Endodermal cell (in vitro differentiated cells): ENCODE measurements at regions not wholly inside any gene's neighbourhood (a gene's known extent, or its start where the extent isn't known, plus 50 kb on each side); places are given as distances from the start of the nearest gene placed in this dataset.

Experiments
- DNase-seq: peaks from one replicate; pipeline ENCODE4 v3.0.0-alpha.2; 2017
- H3K27ac ChIP-seq: 2 replicates; pipeline ENCODE4 v1.5.1; 2013; ENCODE audit warnings: mild to moderate bottlenecking, low read depth, low read length, moderate library complexity
- H3K27me3 ChIP-seq: 2 replicates; pipeline ENCODE4 v1.6.1; 2013; ENCODE audit warnings: mild to moderate bottlenecking, low read length, moderate library complexity; ENCODE audit not compliant: insufficient read depth, control insufficient read depth, poor library complexity, severe bottlenecking
- H3K36me3 ChIP-seq: 2 replicates; pipeline ENCODE4 v1.7.0; 2013; ENCODE audit warnings: mild to moderate bottlenecking, low read length, moderate library complexity; ENCODE audit not compliant: control insufficient read depth, insufficient read depth
- H3K4me1 ChIP-seq: one replicate; pipeline ENCODE4 v1.7.0; 2013; ENCODE audit warnings: low read length; ENCODE audit not compliant: control insufficient read depth, insufficient read depth
- H3K4me3 ChIP-seq: 2 replicates; pipeline ENCODE4 v1.5.1; 2013; ENCODE audit warnings: mild to moderate bottlenecking, low read length, moderate library complexity
- H3K9ac ChIP-seq: 2 replicates; pipeline ENCODE4 v1.6.1; 2013; ENCODE audit warnings: mild to moderate bottlenecking, low read length, moderate library complexity; ENCODE audit not compliant: poor library complexity, severe bottlenecking; ENCODE audit errors: extremely low read depth
- H3K9me3 ChIP-seq: 2 replicates; pipeline ENCODE4 v1.6.1; 2013; ENCODE audit warnings: mild to moderate bottlenecking, low read length, moderate library complexity; ENCODE audit not compliant: control insufficient read depth
- H3K27ac Mint-ChIP-seq: 2 replicates; pipeline ENCODE4 v1.8.0; 2020; ENCODE audit warnings: mixed read lengths
- H3K27me3 Mint-ChIP-seq: 2 replicates; pipeline ENCODE4 v1.8.0; 2021; ENCODE audit warnings: mild to moderate bottlenecking, mixed read lengths; ENCODE audit not compliant: insufficient read depth
- H3K36me3 Mint-ChIP-seq: 2 replicates; pipeline ENCODE4 v1.8.0; 2020; ENCODE audit warnings: low read depth, mixed read lengths
- H3K4me1 Mint-ChIP-seq: 2 replicates; pipeline ENCODE4 v1.8.0; 2020; ENCODE audit warnings: mixed read lengths
- H3K4me3 Mint-ChIP-seq: 2 replicates; pipeline ENCODE4 v1.8.0; 2020; ENCODE audit warnings: mild to moderate bottlenecking, moderate library complexity, mixed read lengths
- H3K9me3 Mint-ChIP-seq: 2 replicates; pipeline ENCODE4 v1.8.0; 2020; ENCODE audit warnings: mild to moderate bottlenecking, mixed read lengths
- CTCF ChIP-seq: fragments of 200-600 bp; sonication (generic); conservative IDR thresholded peaks from 2 replicates; pipeline ENCODE4 v1.5.0; 2021; ENCODE audit warnings: antibody characterized with exemption, mild to moderate bottlenecking
- WGBS, 2 experiments: methylation state at CpG; one replicate each; pipeline versions ENCODE4 v1.1.5 to v1.1.7; 2013; ENCODE audit warnings: missing lambda C conversion rate in 2 of 2, mixed read lengths in 1 of 2; ENCODE audit not compliant: insufficient coverage in 1 of 2, insufficient read length in 1 of 2; 5-methylcytosine and 5-hydroxymethylcytosine counted together

DNA sequence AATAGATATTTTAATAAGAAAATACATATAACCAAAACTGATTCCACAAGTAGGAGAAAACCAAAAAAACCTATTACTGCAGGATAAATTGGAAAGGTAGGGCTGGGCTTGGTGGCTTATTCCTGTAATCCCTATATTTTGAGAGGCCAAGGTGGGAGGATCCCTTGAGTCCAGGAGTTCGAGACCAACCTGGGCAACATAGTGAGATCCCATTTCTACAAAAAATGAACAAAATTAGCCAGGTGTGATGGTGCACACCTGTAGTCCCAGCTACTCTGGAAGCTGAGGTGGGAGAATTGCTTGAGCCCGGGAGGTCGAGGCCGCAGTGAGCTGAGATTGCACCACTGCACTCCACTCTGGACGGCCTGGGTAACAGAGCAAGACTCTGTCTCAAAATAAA lies 189.2 kb upstream of the IER5L start:
- Histone ChIP-seq H3K4me1 (no peaks in the 10 kb centered on the region), H3K36me3 (no peaks in the 10 kb centered on the region), H3K9ac (no peak overlapping the region), H3K27ac (no peak overlapping the region), H3K27me3 (no peaks in the 10 kb centered on the region), H3K4me3 (no peak overlapping the region), H3K9me3 (no peaks in the 10 kb centered on the region)
- 92 to 94% methylated on average over 4 to 5 of the region's 5 CpGs for WGBS, 2 experiments
- Mint-ChIP-seq H3K4me1 (peaks cover 1% of the 10 kb centered on the region), H3K36me3 (no peaks in the 10 kb centered on the region), H3K27ac (no peak overlapping the region), H3K9me3 (peaks cover 19% of the 10 kb centered on the region), H3K27me3 (no peaks in the 10 kb centered on the region), H3K4me3 (no peak overlapping the region)
- no peak for TF ChIP-seq CTCF
- no peak for DNase-seq

DNA sequence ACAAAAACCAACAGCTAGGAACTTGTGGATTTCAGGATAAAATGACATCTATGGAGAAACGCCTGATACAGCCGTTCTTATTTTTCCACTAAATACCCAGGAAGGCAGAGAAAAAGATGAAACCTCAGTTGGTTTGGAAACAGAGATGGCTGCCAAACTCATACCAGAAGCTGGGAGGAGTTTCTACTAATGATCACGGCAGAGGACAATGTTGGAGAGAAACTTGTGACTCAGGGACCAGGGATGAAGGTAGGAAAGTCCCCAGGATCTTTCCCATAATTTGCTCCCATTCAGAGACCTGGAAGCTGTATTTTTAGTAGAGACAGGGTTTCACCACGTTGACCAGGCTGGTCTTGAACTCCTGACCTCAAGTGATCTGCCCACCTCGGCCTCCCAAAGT lies 187.1 kb upstream of the IER5L start:
- no peaks in the 10 kb centered on the region for H3K36me3 Mint-ChIP-seq
- no peak overlapping the region for H3K27ac ChIP-seq
- no peaks in the 10 kb centered on the region for H3K27me3 ChIP-seq
- no peak for TF ChIP-seq CTCF
- peaks cover 13% of the 10 kb centered on the region for H3K9me3 Mint-ChIP-seq
- no peak for DNase-seq
- no peak overlapping the region for H3K9ac ChIP-seq
- H3K27ac Mint-ChIP-seq: no peak overlapping the region
- H3K36me3 ChIP-seq: no peaks in the 10 kb centered on the region
- H3K9me3 ChIP-seq: no peaks in the 10 kb centered on the region
- no peak overlapping the region for H3K4me3 Mint-ChIP-seq
- H3K27me3 Mint-ChIP-seq: peaks cover 1% of the 10 kb centered on the region
- WGBS, 2 experiments: 79 to 80% methylated on average over 3 to 5 of the region's 5 CpGs
- no peaks in the 10 kb centered on the region for H3K4me1 ChIP-seq
- peaks cover 4% of the 10 kb centered on the region for H3K4me1 Mint-ChIP-seq
- H3K4me3 ChIP-seq: no peak overlapping the region

DNA sequence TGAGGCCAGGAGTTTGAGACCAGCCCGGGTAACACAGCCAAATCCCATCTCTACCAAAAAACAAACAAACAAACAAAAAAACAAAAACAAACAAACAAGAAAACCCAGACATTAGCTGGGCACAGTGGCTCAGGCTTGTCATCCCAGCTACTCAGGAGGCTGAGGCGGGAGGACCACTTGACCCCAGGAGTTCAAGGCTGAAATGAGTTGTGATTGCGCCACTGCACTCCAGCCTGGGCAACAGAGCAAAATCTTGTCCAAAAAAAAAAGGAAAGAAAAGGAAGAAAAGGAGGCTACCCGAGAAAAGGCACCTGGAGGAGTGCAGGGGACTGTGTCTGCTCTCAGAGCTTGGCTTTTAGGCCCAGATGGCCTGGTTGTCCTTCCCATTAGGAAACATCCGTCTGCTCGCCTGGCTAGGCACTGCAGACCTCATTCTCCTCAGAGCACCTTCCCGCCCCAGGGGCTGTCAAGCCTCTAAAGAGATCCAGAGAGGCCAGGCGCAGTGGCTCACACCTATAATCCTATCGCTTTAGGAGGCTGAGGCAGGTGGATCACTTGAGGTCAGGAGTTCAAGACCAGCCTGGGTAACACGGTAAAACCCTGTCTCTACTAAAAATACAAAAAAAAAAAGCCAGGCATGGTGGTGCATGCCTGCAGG lies 185.3 kb upstream of the IER5L start:
- Mint-ChIP-seq H3K27me3 (peaks cover 1% of the 10 kb centered on the region), H3K27ac (no peak overlapping the region), H3K4me3 (no peak overlapping the region), H3K36me3 (no peaks in the 10 kb centered on the region), H3K9me3 (no peaks in the 10 kb centered on the region), H3K4me1 (peaks cover 4% of the 10 kb centered on the region)
- no peak for TF ChIP-seq CTCF
- Histone ChIP-seq H3K9ac (no peak overlapping the region), H3K27me3 (no peaks in the 10 kb centered on the region), H3K9me3 (no peaks in the 10 kb centered on the region), H3K4me1 (no peaks in the 10 kb centered on the region), H3K36me3 (no peaks in the 10 kb centered on the region), H3K4me3 (no peak overlapping the region), H3K27ac (no peak overlapping the region)
- WGBS, 2 experiments: 86 to 91% methylated on average over 7 to 10 of the region's 10 CpGs
- DNase-seq: no peak
